ENCODE measurements at regions not wholly inside any gene's neighbourhood (a gene's known extent, or its start where the extent isn't known, plus 50 kb on each side); places are given as distances from the start of the nearest gene placed in this dataset.

DNA sequence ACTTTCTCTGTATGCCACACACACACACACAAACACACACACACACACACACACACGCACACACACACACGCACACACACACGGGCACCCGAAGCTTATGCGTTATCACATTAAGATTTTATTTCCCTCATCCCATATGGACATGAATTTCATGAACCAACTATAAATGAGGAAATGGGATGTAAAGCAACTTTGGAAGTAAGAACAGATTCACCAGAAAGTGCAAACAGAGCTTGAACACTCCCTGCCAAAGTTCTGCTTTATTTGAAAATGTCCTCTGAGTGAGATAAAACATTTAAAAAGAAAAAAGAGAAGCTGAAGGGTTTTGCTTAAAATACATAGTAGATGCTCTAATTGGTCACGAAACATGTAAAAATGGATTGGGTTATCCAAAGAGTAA is 90.4 kb upstream of the OTX2 start:
- no peak for DNase-seq

DNA sequence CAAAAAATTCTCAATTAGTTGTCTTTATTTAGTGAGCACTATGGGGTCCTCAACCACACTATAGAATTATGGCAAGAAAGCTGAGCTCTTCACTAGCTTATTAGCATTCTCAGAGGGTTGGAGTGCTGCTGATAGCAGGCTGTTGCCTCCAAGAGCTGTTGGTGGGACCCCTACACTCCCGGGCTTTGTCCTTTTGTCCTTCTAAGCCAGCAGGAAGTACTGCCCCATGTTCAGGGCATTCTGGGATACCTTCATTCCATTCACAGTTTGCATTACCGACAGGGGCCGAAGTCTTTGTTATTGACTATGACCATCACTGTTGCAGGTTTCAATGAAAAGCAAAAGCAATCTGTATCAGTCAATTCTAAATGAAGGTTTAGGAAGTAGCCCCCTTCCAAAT is 89.5 kb upstream of the OTX2 start:
- no peak for DNase-seq

DNA sequence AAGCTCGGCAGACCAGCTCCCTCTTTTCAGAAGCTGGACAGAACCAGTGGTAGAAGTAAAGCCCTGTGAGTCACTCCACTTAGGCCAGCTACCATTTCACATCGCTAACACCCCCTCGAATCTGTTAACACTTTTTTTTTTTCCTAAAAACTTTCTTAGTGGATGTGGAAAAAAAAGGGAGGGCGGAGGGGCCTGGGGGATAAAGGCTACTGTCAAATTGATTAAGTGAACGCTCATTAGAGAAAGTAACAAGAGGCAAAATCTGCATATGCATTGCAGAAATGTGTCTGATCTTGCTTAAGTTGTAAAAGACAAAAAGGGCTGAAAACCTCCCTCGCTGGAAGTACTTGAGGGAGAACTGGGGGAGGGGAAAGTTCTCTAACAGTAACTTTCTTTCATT is 86.6 kb upstream of the OTX2 start:
- DNase-seq: no peak

DNA sequence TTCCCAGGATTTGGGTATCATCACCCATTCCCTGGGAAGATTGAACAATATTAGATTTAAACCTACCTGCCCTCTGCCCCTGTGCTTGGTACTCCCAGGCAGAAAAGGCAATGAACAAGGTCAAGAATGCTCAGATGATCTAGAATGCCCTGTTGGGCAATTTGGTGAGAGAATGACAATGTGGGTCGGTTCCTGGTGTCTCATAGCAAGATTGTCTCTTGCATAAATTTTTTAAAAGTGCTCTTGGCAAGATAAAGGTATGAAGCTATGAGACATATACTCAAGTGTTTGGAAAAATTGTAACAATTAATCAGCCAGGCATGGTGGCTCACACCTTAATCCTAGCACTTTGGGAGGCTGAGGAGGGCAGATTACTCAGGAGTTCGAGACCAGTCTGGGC is 86.0 kb upstream of the OTX2 start:
- no peak for DNase-seq

DNA sequence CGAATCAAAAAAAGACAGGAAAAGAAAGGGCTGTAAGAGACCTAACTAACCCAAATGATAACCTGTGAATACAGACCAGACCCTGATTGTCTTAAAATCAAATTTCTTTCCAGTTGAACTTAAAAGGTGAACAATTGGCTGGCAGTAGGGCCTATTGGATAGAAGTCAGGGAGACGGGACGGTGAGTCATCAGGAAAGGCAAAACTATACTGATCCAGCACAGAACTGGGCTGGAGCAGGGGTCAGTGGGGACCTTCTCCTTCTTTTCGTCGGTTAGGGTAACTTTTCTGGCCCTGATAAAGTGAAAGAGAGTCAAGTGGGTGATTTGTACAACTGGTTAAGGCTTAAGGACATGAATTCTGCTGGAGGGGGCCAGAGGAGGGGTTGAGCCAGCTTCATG is 84.9 kb upstream of the OTX2 start:
- no peak for DNase-seq

DNA sequence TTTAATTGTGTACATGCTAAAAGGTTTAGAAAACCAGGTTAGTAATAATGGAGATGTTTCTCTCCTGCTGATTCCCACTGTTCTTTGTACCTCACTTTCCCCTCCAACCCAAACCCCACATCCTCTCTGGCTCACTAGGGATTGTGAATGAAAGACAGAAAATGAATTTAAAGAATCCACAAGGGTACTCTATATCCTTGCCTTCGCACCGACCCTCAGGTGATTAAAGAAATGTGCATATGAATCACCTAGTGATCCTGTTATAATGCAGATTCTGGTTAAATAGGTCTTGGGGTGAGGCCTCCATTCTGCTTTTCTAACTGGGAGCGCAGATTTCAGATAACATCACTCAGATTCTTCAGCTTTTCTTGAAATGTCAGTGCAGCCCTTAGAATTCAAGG is 84.3 kb upstream of the OTX2 start:
- DNase-seq: no peak

DNA sequence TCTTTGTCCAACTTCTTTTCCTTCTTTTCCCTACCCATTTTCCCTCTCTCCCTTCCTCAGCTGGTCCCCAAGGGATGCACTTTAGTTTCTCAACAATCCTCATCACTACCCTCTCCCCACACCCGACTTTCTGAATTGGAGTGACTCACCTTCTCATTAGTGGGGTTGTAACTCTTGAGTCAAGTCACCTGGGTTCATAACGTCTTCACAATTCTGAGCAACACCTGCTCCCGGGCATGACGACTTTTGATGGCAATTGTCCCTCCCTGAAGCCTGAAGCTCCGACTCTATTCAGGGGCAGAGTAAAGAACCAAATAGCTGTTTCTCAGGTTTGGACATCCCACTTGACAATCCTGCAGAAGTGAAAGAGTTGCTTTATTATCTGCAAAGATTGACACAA is 82.7 kb upstream of the OTX2 start:
- DNase-seq: no peak

DNA sequence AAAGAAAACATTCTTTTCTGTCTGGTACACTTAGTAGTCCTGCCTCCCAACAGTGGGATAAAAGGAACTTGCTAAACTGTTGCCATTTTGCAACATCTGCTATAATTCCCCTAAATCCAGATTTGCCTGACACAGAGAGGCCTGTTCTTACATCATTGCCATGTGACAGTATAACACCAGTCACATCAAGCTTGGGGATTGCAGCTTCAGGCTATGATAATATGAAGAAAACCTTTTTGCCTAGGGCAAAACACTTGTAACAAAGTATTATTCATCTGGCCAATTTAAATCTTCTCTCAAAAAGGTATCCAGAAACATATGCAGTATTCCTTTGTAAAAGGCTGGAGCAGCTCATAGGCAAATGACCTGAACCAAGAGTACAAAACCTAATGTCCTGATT is 80.9 kb upstream of the OTX2 start:
- no peak for DNase-seq

DNA sequence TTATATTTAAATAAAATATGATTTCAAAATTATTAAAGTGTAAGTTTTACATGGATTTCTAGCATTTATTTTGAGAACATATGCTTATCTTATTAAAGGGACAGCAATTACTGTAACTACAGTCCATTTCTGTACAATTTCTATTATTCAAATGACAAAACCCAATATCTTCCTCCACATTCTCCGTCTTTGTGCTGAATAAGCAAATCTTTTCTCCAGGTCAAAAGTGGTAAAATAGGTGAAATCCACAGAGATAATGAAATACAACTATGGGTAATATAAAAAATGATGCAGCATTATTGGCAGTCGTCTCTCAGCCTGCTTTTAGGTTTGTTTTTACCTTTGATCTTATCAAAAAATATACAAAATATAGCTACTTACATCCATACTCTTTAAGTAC is 79.4 kb upstream of the OTX2 start:
- no peak for DNase-seq

DNA sequence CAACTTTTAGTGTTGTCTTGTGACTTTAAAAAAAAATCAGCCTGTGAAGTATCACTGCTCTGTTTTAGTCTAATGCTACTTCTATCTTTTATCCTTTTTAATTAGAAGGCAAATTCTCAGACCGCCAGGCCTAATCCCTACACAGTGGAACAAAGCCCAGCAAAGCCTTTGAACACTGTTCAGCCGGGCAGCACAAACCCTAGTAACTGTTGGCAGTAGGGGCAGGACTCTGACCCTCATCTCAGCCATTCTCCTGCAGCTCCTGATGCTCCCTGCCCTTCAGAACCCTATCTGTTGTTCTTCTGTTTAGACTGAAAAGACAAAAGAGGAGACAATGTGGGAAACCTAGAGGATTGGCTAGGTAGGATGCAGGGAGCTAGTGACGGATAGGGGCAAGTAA is 78.0 kb upstream of the OTX2 start:
- DNase-seq: no peak

DNA sequence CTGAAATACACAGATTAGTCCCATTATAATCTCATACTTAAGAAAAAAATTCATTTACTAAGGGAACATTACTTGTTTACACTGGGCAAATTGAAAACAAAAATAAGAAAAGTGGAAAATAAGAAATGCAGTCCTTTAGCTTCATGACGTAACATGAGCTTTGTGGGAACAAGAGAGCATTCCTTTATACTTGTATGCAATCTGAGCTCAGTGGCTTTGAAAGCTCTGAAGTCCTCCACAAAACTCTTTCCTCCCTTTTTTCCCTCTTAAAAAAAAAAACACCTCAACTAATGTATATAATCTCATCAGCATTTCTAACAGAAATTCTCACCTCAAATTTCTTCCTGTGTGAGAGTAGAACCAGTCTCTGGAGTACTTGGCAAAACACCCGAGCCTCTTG is 76.9 kb upstream of the OTX2 start:
- no peak for DNase-seq

DNA sequence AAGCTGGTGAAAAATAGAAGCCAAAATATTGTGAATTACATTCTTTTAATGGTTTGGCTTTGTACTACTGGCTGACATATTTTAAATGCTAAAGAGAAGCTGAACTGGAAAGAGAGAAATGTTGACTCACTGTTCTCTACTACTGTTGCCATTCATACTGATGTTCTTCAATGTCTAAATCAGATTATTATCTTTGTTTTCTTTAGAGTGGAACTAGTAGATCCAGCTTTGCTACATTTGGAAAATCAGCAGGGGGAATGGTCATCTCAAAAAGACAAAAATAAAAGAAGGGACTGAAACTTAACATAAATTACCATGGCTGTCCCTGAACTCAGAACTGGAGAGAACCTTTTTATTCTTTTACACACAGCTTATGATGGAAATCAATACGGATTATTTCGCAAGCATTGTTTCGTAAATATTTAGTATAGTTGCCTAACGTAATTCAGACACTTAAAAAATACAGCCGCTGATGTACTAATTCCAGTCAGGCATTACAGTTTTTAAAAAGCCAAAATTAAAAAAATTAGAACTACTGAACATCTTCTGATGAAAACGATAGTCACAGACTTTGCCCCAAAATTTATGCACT is 76.3 kb upstream of the OTX2 start:
- DNase-seq: no peak

DNA sequence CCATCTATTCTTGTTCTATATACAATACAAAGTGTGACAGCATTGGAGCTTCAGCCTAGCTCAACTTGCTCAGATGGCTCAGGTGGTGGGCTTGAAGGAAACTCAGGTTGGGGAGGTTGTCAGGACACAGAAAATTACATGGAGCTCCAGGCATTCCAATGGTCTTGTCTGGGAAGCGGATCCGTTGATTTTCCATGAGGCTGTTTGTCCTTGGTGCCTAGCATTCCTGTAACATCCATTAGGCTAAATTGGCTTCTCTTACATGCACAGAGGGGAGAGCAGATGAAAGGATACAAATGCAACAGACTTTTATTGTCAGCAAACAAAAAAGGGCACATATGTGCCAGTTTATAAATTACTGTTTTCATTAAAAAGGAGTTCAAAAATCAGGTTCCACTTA is 75.5 kb upstream of the OTX2 start:
- DNase-seq: no peak

DNA sequence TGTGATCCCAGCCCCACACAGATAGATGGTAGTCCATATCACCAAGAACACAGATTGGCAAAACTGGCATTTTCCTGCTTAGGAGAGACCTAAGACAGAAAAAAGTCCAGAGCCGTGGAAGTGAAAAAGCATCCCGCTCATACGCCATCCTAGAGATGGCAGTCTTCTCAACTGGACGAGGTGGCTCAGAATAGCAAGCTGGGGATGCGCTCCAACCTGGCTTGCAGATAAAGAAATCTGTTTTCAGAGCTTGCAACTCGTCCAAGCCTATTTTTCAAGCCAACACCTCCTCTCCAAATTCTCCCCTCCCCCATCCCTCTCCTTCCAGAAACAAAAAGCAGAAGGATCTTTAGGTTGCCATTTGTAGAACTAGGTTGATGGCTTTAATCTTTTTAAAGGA is 74.3 kb upstream of the OTX2 start:
- no peak for DNase-seq

DNA sequence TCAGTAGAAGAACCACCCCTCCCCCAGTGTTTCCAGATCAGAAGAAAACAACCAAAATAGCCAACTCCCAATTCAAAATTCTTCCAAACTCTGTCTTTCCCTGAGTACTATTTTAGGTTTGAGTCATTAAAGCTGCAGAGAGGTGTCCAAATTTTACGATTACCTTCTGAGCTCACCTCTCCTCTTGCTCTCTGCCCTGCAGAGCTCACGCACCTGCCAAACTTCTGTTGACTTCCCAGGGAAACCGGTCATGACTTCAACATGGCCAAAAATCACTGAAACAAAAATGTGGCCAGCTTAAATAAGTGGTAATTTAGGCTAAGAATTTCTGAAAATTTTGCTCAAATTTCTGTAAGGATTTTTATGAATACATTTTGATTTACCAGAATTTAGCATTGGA is 70.9 kb upstream of the OTX2 start:
- DNase-seq: no peak

DNA sequence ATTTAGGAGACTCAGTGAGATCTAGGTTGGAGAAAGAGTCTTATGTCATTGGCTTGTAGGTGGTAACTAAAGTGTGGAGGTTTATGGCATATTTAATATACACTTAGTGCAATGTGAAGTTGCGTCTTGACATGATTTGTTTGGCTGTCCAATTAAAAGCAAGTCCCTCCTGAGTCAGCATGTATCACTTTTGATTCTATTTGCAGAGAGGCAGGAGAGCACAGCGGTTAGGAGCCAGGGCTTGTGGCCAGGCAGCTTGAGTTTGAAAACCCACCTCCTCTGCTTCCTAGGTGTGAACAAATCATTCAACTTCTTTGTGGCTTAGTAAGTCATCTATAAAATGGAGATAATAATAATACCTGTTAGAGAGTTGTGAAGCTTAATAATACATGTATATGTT is 68.5 kb upstream of the OTX2 start:
- DNase-seq: no peak

DNA sequence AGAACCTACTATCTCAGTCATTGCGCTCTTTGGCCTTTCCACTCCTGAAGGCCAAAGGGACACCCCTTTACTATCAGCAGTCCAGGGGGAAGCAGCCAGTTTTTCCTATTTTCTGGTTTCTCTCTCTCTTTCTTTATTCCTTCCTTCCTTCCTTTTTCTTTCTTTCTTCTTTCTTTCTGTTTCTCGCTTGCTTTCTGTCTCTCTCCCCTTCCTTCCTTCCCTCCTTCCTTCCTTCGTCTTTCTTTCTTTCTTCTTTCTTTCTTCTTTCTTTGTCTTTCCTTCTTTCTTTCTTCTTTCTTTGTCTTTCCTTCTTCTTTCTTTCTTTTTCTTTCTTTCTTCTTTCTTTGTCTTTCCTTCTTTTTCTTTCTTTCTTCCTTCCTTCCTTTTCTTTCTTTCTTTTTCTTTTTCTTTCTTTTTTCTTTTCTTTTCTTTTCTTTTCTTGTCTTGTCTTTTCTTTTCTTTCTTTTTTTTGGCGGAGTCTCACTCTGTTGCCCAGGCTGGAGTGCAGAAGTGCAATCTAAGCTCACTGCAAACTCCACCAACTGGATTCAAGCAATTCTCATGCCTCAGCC is 64.9 kb upstream of the OTX2 start:
- DNase-seq: no peak

DNA sequence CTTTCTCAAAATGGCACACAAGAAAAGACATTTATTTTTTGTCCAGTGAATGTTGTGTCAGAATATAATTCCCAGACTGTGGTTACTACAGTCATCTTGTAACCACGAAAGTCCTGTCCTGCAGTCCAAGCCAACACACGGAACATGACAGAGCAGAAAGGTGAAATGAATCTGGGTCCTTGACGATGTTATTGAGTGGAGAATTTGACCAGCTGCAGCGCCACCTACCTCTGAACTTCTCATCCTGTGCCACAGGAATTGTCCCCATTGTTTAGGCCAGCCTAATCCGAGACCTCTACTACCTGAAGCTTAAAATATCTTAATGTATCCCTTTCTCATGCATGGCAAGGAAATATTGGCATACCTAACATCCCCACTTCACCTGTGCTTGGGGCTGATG is 64.1 kb upstream of the OTX2 start:
- DNase-seq: no peak

DNA sequence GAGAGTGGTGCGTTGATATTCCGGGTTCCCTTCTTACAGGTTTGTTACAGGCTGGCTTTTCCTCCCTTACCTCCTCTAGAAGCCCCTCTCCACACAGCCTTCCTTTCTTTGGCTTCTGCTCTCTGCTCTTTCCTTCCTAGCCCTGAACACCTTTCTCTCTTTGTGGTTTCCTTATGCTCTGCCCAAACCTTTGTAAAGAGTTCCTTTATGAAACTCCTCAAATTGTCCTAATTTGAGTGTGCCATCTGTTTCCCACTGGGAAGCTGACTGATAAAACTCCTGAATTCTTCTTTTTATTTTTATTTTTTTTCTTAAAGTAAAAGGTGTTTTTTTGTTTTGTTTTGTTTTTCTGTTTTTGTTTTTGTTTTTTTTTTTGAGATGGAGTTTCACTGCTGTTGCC is 60.1 kb upstream of the OTX2 start:
- DNase-seq: no peak

DNA sequence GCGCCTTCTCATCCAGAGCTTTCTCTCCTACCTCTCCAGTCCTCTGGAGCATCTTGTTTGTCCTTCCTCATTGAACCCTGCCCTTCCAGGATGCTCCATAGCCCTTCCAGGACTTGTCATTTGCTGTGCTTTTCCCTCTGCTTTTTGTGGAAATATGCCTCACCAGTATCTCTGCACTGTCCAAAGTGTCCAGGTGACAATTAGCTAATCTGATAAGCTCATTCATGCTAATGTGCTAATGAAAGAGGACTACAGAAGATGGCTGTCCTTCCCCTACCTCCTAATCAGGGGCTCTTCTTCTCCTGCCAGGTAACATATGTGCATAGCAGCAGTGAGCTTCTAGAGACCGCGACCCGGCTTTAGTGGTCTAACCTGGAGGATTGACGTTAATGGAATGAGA is 58.4 kb upstream of the OTX2 start:
- no peak for DNase-seq

DNA sequence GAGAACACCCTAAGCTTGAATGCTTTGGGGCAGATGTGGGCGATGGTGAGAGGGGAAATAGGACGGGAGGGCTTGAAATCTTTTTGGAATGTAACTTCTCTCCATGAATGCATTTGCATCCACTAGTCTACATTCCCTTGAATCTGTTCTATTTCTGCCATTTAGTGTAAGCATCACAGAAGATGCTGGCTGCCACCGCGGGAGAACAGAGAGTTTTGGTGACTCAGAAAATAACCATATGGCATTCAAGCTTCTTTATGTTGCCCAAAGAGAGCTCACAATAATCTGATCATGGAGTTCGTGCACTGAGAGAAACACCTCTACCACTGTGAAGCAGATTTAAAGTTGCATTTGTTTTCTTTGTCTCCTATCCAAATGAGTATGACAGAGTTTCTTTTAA is 52.6 kb upstream of the OTX2 start:
- DNase-seq: no peak

DNA sequence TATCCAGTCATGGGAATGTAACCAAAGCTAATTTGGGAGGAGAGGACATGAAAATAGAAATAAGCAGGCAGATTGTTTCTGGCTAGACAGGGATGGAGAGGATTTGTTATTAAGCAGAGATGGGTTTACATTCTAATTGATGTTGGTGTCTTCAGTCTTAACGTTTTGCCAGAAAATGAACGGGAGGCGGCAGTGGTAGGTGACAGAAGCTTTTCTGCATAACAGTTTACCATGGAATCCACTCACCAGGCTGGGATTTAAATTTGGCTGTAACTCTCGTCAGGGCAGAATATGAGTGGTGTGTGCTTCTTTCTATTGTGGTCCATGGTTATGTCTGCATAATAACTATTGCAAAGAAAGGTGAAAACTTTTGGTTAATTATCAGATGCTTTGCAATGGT is 50.2 kb upstream of the OTX2 start:
- no peak for DNase-seq
